ENCODE measurements at regions not wholly inside any gene's neighbourhood (a gene's known extent, or its start where the extent isn't known, plus 50 kb on each side); places are given as distances from the start of the nearest gene placed in this dataset.

DNA sequence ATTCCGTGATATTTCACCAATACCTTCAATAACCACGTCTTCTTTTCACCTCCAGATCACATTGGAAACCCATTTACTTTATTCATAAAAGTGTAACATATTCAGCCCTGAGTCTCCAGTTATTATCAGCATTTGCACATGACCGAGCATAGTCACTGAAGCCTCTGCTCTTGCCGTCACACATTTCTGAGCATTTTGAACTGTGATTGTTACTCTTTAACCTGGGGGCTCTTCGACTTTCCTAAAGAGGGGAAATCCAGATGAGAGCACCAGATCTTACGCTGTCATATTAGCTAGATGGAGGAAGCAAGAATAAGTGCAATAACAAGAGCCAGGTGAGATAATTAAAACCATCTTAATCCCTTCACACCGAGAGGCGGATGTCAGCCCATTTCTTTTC lies 260.0 kb upstream of the NRP1 start:
- no peak for TF ChIP-seq POLR2A (IDR thresholded peaks at IDR 0.05)
- TF ChIP-seq, protein P1, sequence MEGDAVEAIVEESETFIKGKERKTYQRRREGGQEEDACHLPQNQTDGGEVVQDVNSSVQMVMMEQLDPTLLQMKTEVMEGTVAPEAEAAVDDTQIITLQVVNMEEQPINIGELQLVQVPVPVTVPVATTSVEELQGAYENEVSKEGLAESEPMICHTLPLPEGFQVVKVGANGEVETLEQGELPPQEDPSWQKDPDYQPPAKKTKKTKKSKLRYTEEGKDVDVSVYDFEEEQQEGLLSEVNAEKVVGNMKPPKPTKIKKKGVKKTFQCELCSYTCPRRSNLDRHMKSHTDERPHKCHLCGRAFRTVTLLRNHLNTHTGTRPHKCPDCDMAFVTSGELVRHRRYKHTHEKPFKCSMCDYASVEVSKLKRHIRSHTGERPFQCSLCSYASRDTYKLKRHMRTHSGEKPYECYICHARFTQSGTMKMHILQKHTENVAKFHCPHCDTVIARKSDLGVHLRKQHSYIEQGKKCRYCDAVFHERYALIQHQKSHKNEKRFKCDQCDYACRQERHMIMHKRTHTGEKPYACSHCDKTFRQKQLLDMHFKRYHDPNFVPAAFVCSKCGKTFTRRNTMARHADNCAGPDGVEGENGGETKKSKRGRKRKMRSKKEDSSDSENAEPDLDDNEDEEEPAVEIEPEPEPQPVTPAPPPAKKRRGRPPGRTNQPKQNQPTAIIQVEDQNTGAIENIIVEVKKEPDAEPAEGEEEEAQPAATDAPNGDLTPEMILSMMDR (IDR thresholded peaks at IDR 0.05), result no peak
- TF ChIP-seq POLR2AphosphoS5 (IDR thresholded peaks at IDR 0.05), result no peak
